ENCODE measurements at regions not wholly inside any gene's neighbourhood (a gene's known extent, or its start where the extent isn't known, plus 50 kb on each side); places are given as distances from the start of the nearest gene placed in this dataset.

GRCh38 chr2:180846756-180847472, 133.5 kb upstream of the UBE2E3 start:
- Histone ChIP-seq H2BK120ac (ENCODE audit: low read depth, low read length, poor library complexity, severe bottlenecking) (no peak overlapping the region), H3K9ac (ENCODE audit: extremely low read depth, insufficient read length, low read length) (no peak overlapping the region), H3K18ac (ENCODE audit: insufficient read length, low read depth, low read length) (no peak overlapping the region), H3K27ac (ENCODE audit: insufficient read length, low read depth, low read length) (no peak overlapping the region), H2AFZ (ENCODE audit: low read length) (no peak overlapping the region), H3K9me3 (ENCODE audit: control insufficient read depth, low read depth, low read length) (no peaks in the 10 kb centered on the region), H3K79me1 (ENCODE audit: insufficient read depth, low read depth, low read length, poor library complexity, severe bottlenecking) (no peaks in the 10 kb centered on the region), H3K4me1 (ENCODE audit: insufficient read depth, low read length) (no peaks in the 10 kb centered on the region), H4K91ac (ENCODE audit: insufficient read length, low read depth, low read length) (no peak overlapping the region), H3K4ac (ENCODE audit: low read depth, low read length) (no peak overlapping the region), H4K8ac (replicated peaks; ENCODE audit: insufficient read length, low read depth, low read length) (no peak overlapping the region), H3K23me2 (ENCODE audit: insufficient read length, low read depth, low read length, poor library complexity, severe bottlenecking) (no peaks in the 10 kb centered on the region), H4K5ac (ENCODE audit: insufficient read length, low read depth, low read length) (no peak overlapping the region), H3K56ac (ENCODE audit: insufficient read length, low read depth, low read length) (no peak overlapping the region), H2BK12ac (ENCODE audit: insufficient read length, low read depth, low read length) (no peak overlapping the region), H3K14ac (ENCODE audit: insufficient read depth, low read length) (no peak overlapping the region), H2AK5ac (ENCODE audit: insufficient read length, low read length) (no peak overlapping the region), H3K27me3 (ENCODE audit: insufficient read depth, low read length) (no peaks in the 10 kb centered on the region), H4K20me1 (ENCODE audit: control insufficient read depth, insufficient read depth, insufficient read length) (no peaks in the 10 kb centered on the region), H2BK5ac (ENCODE audit: insufficient read length, low read length) (no peak overlapping the region), H3T11ph (ENCODE audit: low read length) (no peak overlapping the region), H3K79me2 (ENCODE audit: insufficient read depth, low read length) (no peaks in the 10 kb centered on the region), H3K23ac (ENCODE audit: insufficient read length, low read depth, low read length) (no peak overlapping the region), H2BK15ac (ENCODE audit: low read depth, low read length) (no peak overlapping the region), H2BK20ac (ENCODE audit: low read depth, low read length, poor library complexity, severe bottlenecking) (no peak overlapping the region), H3K4me2 (ENCODE audit: insufficient read depth, insufficient read length, low read length) (no peak overlapping the region)
- H3K4me3 Mint-ChIP-seq = no peak overlapping the region
- no peaks in the 10 kb centered on the region for H3K9me3 Mint-ChIP-seq
- no peak overlapping the region for H3K27ac Mint-ChIP-seq
- peaks cover 4 to 5% of the 10 kb centered on the region in 2 experiments for H3K4me1 Mint-ChIP-seq
- no peak for DNase-seq
- H3K27me3 Mint-ChIP-seq (ENCODE audit: low read depth) = no peaks in the 10 kb centered on the region
- no peak; the same call in 2 of the 3 replicates for TF ChIP-seq CTCF (conservative IDR thresholded peaks at IDR 0.05)
- H3K36me3 Mint-ChIP-seq (ENCODE audit: insufficient read depth in 1 of 3, low read depth in 3 of 3) = no peaks in the 10 kb centered on the region
- WGBS (ENCODE audit: extremely low coverage, insufficient read length, low lambda C conversion rate) = no CpG with 5 or more reads among the region's 3 CpGs

Measured in H9 (cell line).